GM11168 (cell line): ENCODE measurements at regions not wholly inside any gene's neighbourhood (a gene's known extent, or its start where the extent isn't known, plus 50 kb on each side); places are given as distances from the start of the nearest gene placed in this dataset.

ENCODE experiments used
- in situ Hi-C: fragments of 300-500 bp; cut with MboI; formaldehyde crosslinking; loops from one replicate; pipeline ENCODE4 v1.12.0; 2022; ENCODE audit warnings: low sequenced_read_pairs; ENCODE audit not compliant: unreplicated experiment

GRCh38 chr2:23145460-23145859 lies 239.5 kb upstream of the KLHL29 start:
- in situ Hi-C loops: no loop called here

- in situ Hi-C loops: no loop called here
Observed at GRCh38 chr2:23146011-23146410, 239.0 kb upstream of the KLHL29 start.

GRCh38 chr2:23148342-23148741 lies 236.6 kb upstream of the KLHL29 start:
- in situ Hi-C loops: no loop called here

GRCh38 chr2:23149777-23150176 lies 235.2 kb upstream of the KLHL29 start:
- in situ Hi-C loops: no loop called here

DNA sequence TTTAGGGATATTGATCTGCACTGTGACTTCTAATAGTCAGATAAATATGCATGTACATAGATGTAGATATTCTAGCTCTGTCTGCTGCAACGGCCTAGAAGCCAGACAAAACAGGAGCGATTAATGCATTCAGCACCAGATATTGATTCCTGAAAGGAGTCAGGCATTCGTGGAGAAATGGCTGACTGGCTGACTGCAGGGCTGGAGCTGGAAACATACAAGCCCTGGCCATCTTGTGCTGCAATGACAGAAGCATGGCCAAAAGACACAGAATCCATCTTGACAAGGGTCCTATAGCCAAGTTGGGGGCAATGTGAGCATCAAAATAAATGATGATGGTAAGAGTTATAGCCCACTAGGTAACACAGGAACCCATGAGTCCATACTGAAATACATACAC lies 231.5 kb upstream of the KLHL29 start:
- in situ Hi-C loops: no loop called here

DNA sequence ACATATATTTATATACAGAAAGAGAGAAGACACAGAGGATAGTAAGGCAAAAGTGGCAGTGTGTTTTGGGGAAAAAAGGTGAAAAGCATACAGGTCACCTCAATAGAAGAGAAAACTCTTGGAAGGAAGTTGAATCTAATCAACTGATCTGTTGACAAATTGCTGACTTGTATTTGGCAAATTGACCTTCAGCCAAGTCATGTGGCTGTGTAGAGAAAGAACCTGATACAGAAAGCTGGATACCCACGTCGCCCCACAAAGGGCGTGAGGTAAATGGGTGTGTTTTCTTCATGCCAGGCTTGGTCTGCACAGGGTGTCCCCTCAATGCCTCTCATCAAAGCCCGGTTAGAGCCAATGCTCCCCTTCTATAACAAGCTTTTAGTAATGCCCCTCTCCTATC lies 230.0 kb upstream of the KLHL29 start:
- in situ Hi-C loops: no loop called here

DNA sequence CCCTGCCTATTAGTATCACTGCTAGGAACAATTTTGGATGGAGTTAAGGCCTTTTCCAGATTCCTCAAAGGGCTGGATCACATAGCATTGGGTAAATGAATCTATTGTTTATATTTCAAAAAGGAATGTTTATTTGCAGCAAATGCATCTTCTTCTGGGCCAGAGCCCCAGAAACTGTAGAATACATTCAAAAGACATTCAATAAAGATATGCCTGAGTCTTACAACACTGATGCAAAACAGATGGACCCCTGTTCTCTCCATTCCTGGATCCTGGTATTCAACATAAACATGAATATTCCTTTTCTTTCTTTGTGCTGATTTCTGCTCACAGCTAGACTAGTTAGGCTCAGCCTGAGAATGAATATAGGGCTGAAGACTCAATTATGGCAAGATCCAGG lies 227.2 kb upstream of the KLHL29 start:
- in situ Hi-C loops: no loop called here

DNA sequence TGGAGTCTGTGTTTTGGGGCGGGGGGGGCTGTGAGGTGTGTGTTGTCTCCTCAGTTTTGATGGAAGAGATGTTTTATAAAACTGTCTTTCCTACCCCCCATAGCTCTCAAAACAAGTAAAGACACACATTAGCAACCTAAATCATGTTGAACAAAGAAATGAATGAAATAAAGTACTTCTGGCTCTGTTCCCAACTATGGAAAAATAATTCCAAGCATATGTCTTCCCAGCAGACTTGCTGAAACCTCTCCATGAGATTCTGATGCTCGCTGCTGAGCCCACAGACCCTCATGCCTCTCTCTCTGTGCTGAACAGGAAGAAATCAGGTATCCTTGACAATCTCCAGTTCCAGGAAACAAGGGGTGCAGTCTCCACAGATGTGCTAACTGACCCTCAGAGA lies 226.7 kb upstream of the KLHL29 start:
- in situ Hi-C loops: no loop called here

DNA sequence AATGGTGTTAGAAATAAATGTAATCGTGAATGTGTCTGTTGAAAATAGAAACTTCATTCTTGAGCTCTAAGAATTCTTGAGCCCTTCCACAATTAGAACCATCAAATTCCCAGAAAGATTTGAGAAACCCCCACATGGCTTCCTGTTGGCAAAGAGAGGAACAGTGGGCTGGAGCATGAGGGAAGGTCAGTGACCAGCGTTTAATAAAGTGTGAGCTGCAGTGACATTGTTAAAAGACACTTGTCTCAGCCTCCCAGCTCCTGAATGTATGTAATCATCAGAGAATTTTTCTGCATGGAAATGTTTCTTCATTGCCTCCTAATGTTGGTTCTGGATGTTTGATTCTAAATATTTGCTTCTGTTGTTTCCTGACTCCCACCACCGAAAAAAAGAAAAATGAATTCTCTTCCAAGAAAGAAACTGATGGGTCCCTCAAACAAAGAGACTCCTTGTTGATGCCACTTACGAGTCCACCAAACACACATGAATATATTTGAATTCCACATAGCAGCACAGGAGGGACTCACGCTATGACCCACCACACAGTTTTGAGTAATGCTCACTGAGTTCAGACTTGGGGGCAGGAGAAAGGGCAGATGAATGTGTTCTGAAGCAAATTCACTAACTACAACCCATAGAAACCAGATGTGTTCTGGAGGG lies 225.1 kb upstream of the KLHL29 start:
- in situ Hi-C loops: no loop called here

- in situ Hi-C loops: no loop called here
Observed at GRCh38 chr2:23164173-23164572, 220.8 kb upstream of the KLHL29 start.

- in situ Hi-C loops: no loop called here
Observed at GRCh38 chr2:23169896-23170295, 215.1 kb upstream of the KLHL29 start.

DNA sequence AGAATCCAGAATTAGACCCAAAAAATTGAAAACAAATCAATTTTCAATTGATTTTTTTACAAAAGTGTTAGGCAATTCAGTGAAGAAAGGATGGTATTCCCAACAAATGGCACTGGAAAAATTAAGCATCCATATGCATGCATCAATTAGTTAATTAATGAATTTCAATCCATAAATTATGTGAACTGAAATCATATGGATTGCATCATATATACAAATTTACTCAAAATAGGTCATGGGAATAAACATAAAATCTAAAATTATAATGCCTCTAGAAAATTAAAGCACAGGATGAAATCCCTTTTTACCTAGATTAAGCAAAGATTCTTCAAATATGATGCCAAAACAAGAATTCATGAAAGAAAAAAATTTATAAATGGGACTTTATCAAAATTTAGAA lies 213.9 kb upstream of the KLHL29 start:
- in situ Hi-C loops: no loop called here

DNA sequence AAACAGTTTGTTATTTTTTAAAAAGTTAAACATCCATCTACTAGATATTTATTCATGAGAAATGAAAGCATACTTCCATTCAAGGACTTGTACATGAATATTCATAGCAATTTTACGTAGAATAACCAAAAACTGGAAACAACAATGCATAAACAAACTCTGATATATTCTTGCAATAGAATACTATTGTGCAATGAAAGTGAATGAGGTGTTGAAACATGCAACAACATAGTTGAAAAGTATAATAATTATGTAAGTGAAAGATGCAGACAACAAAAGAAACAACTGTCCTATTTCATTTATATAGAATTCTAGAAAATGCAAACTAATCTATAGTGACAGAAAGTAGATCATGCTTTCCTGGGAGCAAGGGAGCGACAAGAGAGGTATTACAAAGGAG lies 206.6 kb upstream of the KLHL29 start:
- in situ Hi-C loops: no loop called here

- in situ Hi-C loops: no loop called here
Observed at GRCh38 chr2:23183733-23184132, 201.2 kb upstream of the KLHL29 start.

DNA sequence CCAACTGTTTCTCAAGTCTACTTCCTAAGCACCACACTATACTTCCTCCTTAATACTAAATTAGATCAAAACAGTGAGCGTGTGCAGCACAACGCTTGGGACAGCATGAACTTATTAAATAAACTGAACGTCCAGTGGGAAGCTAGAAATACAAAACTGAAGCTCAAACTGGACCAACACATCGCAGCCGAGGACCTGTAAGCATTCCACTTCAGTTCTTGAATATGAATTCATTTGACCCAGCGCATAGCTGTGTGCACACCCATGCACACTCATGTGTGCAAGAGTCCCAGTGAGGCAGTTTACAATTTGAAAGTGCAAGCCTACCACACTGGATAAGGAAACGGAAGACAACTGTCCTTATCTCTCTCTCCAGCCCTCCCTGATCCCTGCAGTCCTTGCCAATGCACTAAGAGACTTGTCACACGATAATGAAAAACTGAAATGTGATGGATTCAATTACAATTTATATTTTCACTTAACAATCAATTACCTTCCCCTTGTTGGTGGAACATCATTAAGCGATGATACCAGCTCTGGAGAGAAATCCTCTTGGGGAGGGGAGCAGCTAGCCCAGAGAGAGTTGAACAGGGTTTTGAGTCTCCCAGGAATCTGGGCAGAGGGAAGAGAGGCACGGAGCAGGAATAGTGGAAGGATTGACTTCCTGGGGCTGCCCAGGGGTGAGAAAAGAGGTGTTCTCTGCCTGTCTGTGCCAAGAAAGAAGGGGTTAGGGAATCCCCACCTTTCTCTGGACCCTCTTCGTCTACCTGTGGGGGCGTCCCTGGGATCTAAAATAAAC lies 186.5 kb upstream of the KLHL29 start:
- in situ Hi-C loops: no loop called here

DNA sequence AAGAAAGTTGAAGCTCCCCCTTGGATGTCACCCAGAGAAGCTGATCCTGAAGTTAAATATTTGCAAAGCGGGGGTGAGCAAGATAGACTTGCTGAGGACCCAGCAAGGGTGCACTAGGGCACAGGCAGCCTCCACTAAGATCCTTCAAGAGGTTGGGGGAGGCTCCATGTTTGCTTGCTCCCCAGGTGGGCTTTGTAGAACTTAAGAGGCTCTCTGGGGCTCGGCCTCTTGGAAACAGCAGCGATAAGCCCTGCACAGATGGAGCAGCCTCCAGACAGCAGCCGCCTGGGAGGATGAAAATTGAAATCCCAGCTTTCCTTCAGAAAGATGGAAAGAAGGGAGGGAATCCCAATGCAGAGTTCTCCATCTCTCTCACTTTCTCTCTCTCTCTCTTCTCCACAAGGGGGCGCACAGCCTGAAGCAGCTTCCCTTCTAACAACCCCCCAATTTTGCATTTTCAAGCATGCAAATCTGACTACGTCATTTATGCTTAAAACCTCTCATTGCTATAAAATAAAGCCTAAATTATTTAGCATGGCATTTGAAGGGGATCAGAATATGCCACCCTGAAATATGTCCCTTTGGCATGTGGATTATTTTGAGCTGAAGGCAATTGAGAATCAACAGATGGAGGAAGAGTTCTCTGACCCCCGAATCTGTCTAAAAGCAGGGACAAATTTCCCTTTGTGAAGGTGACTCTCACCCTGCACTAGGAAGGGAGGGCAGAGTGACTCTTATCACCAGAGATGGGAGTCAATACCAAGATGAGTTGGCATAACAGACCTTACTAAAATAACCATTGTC lies 185.7 kb upstream of the KLHL29 start:
- in situ Hi-C loops: no loop called here

DNA sequence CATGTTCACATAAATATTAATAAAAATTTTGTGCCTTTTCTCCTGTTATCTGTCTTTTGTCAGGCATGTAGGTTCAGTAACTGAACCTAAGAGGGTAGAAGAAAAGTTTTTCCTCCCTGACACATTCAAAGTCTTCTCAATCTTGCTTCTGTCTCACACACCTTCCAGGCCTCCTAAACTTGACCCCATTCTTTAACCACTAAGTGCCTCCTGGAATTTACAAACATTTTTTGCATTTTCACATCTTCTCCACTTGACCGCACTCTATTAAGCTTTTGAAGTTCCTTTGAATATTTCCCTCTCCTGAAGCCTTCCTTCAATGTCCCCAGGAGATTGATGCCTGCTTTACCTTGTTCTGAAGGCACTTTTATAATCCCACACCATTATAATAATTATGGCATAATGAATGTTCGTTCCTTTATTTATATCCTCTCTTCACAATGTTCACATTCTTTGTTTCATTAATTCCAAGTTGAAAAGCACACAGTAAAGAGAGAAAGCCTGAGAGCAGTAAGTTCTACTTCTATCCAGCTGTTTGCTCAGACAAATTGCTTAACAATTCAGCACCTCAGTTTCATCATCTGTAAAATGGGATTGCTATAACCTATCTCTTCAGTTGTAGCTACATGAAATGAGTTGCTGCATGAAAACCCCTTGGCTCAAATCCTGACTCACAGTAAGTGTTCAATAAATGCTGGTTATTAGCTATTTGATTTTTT lies 184.8 kb upstream of the KLHL29 start:
- in situ Hi-C loops: no loop called here

GRCh38 chr2:23200787-23201114 lies 184.2 kb upstream of the KLHL29 start:
- in situ Hi-C loops: no loop called here

DNA sequence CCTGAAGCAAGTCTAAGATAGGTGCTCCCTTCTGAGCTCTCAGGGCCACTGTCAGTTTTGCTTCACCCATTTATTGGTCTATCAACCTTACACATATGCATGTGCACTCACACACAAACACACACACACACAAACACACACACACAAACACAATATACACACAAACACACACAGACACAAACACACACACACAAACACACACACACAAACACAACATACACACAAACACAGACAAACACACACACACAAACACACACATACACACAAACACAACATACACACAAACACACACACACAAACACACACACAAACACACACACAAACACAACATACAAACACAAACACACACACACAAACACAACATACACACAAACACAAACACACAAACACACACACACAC lies 181.6 kb upstream of the KLHL29 start:
- in situ Hi-C loops: no loop called here

DNA sequence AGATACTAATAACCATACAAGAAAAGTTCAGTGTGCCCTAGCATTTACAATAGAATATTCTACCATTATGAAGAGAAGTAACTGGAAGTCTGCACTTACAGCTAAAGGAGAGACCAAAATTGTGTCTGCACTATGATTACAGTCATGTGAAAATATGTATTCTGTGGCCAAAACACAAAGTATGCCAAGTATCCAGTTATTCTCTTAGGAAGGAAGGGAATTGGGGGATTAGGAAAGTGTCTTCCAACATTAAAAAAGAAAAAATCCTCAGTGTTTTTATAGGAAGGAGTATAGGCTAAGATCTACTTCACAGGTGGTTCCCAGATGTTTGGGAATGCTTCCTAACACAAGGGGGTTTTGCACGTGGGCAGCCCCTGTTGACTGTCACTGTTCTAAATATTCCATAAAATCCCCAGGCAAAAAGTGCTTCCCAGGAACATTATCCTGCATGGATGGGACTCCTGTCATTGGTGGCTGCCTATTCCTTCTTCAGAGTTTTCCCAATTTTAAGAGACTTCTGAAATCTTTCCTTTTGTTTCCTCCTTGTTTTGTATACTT lies 180.2 kb upstream of the KLHL29 start:
- in situ Hi-C loops: no loop called here
